ENCODE measurements at regions not wholly inside any gene's neighbourhood (a gene's known extent, or its start where the extent isn't known, plus 50 kb on each side); places are given as distances from the start of the nearest gene placed in this dataset.

DNA sequence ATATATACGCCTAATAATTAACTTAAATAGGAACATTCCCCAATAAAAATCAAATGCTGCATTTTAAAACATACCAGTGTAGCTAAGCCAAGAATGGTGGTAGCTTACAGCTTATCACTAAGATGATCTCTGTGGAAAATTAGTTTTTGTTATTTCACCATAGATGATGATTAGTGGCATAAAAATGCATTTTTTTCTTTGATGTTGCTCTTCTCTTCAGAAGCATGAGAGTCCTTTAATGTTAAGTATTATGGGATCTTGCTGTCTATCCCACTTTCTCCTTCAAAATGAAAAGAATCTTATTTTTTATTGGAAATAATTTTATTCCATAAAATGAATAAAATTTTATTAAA, 731.0 kb downstream of the SLITRK1 start:
- H3K27me3 Mint-ChIP-seq (ENCODE audit: insufficient read depth, low read depth, poor library complexity): no peaks in the 10 kb centered on the region
- H3K4me3 Mint-ChIP-seq: no peak overlapping the region
- no peaks in the 10 kb centered on the region for H4K20me1 ChIP-seq (replicated peaks; ENCODE audit: insufficient read depth)
- no peaks in the 10 kb centered on the region for H3K79me2 ChIP-seq (replicated peaks; ENCODE audit: insufficient read depth)
- H3F3A ChIP-seq (replicated peaks; ENCODE audit: low read depth): no peaks in the 10 kb centered on the region
- TF ChIP-seq, protein P1, sequence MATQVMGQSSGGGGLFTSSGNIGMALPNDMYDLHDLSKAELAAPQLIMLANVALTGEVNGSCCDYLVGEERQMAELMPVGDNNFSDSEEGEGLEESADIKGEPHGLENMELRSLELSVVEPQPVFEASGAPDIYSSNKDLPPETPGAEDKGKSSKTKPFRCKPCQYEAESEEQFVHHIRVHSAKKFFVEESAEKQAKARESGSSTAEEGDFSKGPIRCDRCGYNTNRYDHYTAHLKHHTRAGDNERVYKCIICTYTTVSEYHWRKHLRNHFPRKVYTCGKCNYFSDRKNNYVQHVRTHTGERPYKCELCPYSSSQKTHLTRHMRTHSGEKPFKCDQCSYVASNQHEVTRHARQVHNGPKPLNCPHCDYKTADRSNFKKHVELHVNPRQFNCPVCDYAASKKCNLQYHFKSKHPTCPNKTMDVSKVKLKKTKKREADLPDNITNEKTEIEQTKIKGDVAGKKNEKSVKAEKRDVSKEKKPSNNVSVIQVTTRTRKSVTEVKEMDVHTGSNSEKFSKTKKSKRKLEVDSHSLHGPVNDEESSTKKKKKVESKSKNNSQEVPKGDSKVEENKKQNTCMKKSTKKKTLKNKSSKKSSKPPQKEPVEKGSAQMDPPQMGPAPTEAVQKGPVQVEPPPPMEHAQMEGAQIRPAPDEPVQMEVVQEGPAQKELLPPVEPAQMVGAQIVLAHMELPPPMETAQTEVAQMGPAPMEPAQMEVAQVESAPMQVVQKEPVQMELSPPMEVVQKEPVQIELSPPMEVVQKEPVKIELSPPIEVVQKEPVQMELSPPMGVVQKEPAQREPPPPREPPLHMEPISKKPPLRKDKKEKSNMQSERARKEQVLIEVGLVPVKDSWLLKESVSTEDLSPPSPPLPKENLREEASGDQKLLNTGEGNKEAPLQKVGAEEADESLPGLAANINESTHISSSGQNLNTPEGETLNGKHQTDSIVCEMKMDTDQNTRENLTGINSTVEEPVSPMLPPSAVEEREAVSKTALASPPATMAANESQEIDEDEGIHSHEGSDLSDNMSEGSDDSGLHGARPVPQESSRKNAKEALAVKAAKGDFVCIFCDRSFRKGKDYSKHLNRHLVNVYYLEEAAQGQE (IDR thresholded peaks at IDR 0.05; ENCODE audit: unreplicated experiment): no peak
- TF ChIP-seq CREB1 (CRISPR knock-in tag; IDR thresholded peaks at IDR 0.05; ENCODE audit: low read depth) (no peak), STAT1 (IDR thresholded peaks at IDR 0.05; ENCODE audit: unreplicated experiment) (no peak), ZNF114 (CRISPR knock-in tag; IDR thresholded peaks at IDR 0.05) (no peak)
- TF ChIP-seq, protein P2, sequence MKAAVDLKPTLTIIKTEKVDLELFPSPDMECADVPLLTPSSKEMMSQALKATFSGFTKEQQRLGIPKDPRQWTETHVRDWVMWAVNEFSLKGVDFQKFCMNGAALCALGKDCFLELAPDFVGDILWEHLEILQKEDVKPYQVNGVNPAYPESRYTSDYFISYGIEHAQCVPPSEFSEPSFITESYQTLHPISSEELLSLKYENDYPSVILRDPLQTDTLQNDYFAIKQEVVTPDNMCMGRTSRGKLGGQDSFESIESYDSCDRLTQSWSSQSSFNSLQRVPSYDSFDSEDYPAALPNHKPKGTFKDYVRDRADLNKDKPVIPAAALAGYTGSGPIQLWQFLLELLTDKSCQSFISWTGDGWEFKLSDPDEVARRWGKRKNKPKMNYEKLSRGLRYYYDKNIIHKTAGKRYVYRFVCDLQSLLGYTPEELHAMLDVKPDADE (IDR thresholded peaks at IDR 0.05): no peak
- H3K36me3 ChIP-seq (ENCODE audit: insufficient read depth): no peaks in the 10 kb centered on the region
- H3K4me1 ChIP-seq (ENCODE audit: insufficient read depth): no peaks in the 10 kb centered on the region
- no peaks in the 10 kb centered on the region for H3K4me1 Mint-ChIP-seq
- peaks cover 5% of the 10 kb centered on the region; the same call in 1 of the 2 replicates for H3K9me2 ChIP-seq (ENCODE audit: insufficient read depth)
- no peak overlapping the region for H3K4me2 ChIP-seq
- H3K9me3 Mint-ChIP-seq: no peaks in the 10 kb centered on the region
- no peaks in the 10 kb centered on the region for H3K27me3 ChIP-seq (ENCODE audit: insufficient read depth)
- no peak overlapping the region for H3K27ac Mint-ChIP-seq
- no peak for ATAC-seq
- H3K36me3 Mint-ChIP-seq (ENCODE audit: low read depth): no peaks in the 10 kb centered on the region
- DNase-seq (ENCODE audit: low spot score): no peak
- no peak overlapping the region for H3K4me3 ChIP-seq
- H3K27ac ChIP-seq (ENCODE audit: low read depth): no peak overlapping the region
- no peak overlapping the region for H2AFZ ChIP-seq

DNA sequence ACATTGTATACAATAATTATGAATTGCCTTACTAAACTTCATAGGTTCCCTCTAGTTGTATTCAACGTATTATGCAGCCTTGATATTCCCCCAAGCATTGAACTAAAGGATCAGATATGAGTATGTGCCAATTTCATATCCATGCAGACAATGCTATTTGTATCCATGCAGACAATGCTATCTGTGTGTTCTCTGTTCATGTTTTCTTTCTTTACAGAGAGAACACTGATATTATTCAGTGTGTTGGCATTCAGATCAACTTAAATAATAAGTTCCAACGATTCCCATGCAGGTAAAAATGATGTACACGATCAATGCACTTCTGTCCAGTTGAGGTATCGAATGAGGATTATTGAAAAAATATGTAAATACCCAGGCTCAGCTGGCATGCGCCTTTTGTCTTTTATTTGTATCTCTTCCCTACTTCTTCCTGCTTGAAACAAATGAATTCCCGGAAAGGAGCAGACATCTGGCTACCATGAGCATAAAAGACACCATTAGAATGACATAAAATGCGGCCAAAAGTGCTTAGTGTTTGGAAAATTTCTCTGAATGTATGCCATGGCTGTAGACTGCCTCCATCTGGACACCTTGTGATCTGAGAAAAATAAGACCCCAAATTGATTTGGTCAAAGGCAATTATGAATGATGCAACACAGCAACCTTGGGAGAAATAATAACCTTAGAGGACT, 731.5 kb downstream of the SLITRK1 start:
- DNase-seq (ENCODE audit: low spot score): peak; percentile 1
- Histone ChIP-seq H3K9me2 (ENCODE audit: insufficient read depth) (peaks cover 5% of the 10 kb centered on the region; the same call in 1 of the 2 replicates), H3F3A (replicated peaks; ENCODE audit: low read depth) (no peaks in the 10 kb centered on the region), H3K4me2 (no peak overlapping the region), H3K4me1 (ENCODE audit: insufficient read depth) (no peaks in the 10 kb centered on the region), H3K4me3 (no peak overlapping the region), H3K36me3 (ENCODE audit: insufficient read depth) (no peaks in the 10 kb centered on the region), H3K27ac (ENCODE audit: low read depth) (no peak overlapping the region), H4K20me1 (replicated peaks; ENCODE audit: insufficient read depth) (no peaks in the 10 kb centered on the region), H3K79me2 (replicated peaks; ENCODE audit: insufficient read depth) (no peaks in the 10 kb centered on the region), H2AFZ (no peak overlapping the region), H3K27me3 (ENCODE audit: insufficient read depth) (no peaks in the 10 kb centered on the region)
- Mint-ChIP-seq H3K4me3 (no peak overlapping the region), H3K36me3 (ENCODE audit: low read depth) (no peaks in the 10 kb centered on the region), H3K27me3 (ENCODE audit: insufficient read depth, low read depth, poor library complexity) (no peaks in the 10 kb centered on the region), H3K27ac (no peak overlapping the region; the same call in 1 of the 2 replicates), H3K9me3 (no peaks in the 10 kb centered on the region), H3K4me1 (no peaks in the 10 kb centered on the region)
- ATAC-seq: no peak
- TF ChIP-seq, protein P3, sequence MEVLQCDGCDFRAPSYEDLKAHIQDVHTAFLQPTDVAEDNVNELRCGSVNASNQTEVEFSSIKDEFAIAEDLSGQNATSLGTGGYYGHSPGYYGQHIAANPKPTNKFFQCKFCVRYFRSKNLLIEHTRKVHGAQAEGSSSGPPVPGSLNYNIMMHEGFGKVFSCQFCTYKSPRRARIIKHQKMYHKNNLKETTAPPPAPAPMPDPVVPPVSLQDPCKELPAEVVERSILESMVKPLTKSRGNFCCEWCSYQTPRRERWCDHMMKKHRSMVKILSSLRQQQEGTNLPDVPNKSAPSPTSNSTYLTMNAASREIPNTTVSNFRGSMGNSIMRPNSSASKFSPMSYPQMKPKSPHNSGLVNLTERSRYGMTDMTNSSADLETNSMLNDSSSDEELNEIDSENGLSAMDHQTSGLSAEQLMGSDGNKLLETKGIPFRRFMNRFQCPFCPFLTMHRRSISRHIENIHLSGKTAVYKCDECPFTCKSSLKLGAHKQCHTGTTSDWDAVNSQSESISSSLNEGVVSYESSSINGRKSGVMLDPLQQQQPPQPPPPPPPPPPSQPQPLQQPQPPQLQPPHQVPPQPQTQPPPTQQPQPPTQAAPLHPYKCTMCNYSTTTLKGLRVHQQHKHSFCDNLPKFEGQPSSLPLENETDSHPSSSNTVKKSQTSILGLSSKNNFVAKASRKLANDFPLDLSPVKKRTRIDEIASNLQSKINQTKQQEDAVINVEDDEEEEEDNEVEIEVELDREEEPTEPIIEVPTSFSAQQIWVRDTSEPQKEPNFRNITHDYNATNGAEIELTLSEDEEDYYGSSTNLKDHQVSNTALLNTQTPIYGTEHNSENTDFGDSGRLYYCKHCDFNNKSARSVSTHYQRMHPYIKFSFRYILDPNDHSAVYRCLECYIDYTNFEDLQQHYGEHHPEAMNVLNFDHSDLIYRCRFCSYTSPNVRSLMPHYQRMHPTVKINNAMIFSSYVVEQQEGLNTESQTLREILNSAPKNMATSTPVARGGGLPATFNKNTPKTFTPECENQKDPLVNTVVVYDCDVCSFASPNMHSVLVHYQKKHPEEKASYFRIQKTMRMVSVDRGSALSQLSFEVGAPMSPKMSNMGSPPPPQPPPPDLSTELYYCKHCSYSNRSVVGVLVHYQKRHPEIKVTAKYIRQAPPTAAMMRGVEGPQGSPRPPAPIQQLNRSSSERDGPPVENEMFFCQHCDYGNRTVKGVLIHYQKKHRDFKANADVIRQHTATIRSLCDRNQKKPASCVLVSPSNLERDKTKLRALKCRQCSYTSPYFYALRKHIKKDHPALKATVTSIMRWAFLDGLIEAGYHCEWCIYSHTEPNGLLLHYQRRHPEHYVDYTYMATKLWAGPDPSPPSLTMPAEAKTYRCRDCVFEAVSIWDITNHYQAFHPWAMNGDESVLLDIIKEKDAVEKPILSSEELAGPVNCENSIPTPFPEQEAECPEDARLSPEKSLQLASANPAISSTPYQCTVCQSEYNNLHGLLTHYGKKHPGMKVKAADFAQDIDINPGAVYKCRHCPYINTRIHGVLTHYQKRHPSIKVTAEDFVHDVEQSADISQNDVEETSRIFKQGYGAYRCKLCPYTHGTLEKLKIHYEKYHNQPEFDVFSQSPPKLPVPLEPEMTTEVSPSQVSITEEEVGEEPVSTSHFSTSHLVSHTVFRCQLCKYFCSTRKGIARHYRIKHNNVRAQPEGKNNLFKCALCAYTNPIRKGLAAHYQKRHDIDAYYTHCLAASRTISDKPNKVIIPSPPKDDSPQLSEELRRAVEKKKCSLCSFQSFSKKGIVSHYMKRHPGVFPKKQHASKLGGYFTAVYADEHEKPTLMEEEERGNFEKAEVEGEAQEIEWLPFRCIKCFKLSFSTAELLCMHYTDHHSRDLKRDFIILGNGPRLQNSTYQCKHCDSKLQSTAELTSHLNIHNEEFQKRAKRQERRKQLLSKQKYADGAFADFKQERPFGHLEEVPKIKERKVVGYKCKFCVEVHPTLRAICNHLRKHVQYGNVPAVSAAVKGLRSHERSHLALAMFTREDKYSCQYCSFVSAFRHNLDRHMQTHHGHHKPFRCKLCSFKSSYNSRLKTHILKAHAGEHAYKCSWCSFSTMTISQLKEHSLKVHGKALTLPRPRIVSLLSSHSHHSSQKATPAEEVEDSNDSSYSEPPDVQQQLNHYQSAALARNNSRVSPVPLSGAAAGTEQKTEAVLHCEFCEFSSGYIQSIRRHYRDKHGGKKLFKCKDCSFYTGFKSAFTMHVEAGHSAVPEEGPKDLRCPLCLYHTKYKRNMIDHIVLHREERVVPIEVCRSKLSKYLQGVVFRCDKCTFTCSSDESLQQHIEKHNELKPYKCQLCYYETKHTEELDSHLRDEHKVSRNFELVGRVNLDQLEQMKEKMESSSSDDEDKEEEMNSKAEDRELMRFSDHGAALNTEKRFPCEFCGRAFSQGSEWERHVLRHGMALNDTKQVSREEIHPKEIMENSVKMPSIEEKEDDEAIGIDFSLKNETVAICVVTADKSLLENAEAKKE (CRISPR knock-in tag; IDR thresholded peaks at IDR 0.05): no peak
- no peak for TF ChIP-seq EZH2 (IDR thresholded peaks at IDR 0.05; ENCODE audit: low read depth, unreplicated experiment)
- TF ChIP-seq, protein P2 (IDR thresholded peaks at IDR 0.05): no peak
